Coronary artery (tissue), 2 donors: ENCODE measurements at regions not wholly inside any gene's neighbourhood (a gene's known extent, or its start where the extent isn't known, plus 50 kb on each side); places are given as distances from the start of the nearest gene placed in this dataset.

ENCODE experiments used
- DNase-seq: peaks from one replicate; pipeline ENCODE4 v3.0.0-alpha.2; 2017; ENCODE audit warnings: low spot score
- H3K27ac ChIP-seq, 2 donors: fragments of 200-600 bp; sonication (generic); one replicate each; pipeline ENCODE4 v1.5.1; 2016 to 2019
- H3K4me3 ChIP-seq: fragments of 200-600 bp; sonication (generic); 2 replicates; pipeline ENCODE4 v1.5.1; 2016; ENCODE audit warnings: mild to moderate bottlenecking, moderate library complexity
- TF ChIP-seq, protein P1 (sequence below): fragments of 200-600 bp; sonication (generic); IDR thresholded peaks from one replicate; pipeline ENCODE4 v1.5.1; 2019; ENCODE audit warnings: antibody characterized with exemption

DNA sequence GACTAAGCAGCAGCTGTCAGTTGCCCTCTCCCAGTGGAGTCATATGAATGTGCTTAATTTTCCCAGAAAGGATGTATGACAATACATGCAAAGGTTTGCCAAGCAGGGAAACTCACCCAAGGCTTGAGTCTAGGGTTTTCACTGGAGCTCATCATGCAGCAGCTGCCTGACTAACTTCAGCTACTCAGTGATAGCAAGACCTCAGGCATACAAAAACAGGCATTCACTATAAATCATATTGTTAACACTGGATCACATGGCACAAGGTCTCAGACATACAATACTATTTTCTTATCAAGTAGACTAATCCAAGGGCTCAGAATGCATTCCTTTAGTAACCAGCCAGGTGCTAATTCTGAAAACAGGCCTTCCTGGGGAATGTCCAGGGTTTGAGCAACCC is 85.0 kb upstream of the STAC start:
- TF ChIP-seq, protein P1, sequence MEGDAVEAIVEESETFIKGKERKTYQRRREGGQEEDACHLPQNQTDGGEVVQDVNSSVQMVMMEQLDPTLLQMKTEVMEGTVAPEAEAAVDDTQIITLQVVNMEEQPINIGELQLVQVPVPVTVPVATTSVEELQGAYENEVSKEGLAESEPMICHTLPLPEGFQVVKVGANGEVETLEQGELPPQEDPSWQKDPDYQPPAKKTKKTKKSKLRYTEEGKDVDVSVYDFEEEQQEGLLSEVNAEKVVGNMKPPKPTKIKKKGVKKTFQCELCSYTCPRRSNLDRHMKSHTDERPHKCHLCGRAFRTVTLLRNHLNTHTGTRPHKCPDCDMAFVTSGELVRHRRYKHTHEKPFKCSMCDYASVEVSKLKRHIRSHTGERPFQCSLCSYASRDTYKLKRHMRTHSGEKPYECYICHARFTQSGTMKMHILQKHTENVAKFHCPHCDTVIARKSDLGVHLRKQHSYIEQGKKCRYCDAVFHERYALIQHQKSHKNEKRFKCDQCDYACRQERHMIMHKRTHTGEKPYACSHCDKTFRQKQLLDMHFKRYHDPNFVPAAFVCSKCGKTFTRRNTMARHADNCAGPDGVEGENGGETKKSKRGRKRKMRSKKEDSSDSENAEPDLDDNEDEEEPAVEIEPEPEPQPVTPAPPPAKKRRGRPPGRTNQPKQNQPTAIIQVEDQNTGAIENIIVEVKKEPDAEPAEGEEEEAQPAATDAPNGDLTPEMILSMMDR = no peak

DNA sequence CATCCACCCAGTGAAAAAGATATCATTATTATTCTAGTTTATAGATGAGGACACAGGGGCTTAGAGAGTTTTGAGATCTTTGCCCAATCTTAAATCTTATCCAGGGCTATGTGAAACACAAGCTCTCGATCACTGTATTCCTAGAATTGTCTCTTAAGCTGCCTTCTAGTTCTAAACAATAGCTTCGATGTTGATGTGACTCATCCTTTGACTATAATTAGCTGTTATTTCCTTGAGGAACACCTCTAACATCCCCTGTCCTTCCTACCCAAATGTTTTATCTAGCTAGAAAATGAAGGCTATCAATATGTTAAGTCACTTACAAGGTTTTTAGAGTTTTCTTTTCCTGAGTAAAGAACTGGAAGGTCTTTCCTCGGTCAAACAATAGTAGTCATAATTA is 83.1 kb upstream of the STAC start:
- no peak for DNase-seq
- H3K4me3 ChIP-seq = peak overlapping the region; percentile 41
- TF ChIP-seq, protein P1 = no peak
- H3K27ac ChIP-seq = no peak overlapping the region

More for the DNA sequence above, 85.0 kb upstream of the STAC start:
- Histone ChIP-seq H3K27ac (no peak overlapping the region), H3K4me3 (no peak overlapping the region)
- no peak for DNase-seq

DNA sequence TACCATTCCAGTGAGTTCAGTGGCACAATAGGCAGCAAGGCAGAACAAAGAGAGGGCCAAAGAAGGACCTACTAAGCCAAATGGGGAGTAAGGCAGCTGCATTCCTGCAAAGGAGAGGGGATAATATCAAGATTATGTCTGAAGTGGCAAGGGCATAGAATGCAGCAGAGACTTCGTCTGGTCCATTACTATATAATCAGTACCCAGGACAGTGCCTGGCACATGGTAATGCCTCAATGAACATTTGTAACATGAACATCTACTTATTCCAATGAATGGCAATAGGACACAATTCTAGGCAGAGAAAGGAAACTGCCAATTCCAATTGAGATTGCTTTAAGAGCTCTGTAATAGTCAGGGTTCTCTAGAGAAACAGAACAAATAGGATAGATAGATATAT is 82.1 kb upstream of the STAC start:
- TF ChIP-seq, protein P1 = no peak
- Histone ChIP-seq H3K4me3 (no peak overlapping the region), H3K27ac (no peak overlapping the region)
- DNase-seq = no peak

- Histone ChIP-seq H3K27ac (no peak overlapping the region), H3K4me3 (no peak overlapping the region)
- TF ChIP-seq, protein P1 = no peak
- DNase-seq = no peak
Measured at GRCh38 chr3:36302158-36302509, 78.2 kb upstream of the STAC start.

DNA sequence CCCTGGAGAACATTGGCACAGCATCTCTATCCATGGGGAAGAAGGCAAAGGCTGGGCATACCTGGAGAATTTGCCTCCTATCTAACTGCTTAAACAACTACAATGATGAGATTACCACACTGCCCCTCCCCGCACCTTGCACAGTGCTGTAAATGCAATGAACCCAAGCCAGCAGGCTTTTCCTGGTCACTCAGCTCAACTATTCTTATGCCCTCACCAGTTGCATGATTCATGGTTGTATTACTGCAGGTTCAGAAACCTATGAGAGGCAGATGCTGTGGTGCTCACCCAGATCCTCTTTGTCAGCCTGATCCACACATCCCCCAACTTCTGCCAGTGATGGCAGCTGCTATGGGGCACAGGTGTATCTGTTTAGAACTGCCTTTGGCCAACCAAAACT is 77.7 kb upstream of the STAC start:
- H3K4me3 ChIP-seq = no peak overlapping the region
- TF ChIP-seq, protein P1 = no peak
- DNase-seq = no peak

DNA sequence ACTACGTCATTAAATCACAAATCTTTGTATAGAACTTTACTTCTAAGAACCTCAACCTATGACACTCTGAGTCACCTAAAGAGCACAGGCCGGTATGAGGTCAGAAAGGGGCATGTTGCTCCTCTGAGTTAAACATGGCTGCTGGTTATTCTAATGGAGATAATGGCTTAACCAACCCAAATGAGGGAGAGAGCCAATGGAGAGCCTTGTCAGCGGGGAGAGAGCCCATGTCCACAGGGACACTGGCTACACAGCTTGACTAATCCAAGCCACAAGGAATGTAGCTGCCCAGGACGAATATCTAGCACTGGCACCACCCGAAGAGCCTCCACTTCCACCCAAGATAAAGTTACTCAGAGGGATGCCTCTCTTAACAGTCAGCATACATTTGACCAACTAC is 77.0 kb upstream of the STAC start:
- DNase-seq = no peak
- no peak overlapping the region for H3K4me3 ChIP-seq
- no peak overlapping the region for H3K27ac ChIP-seq
- TF ChIP-seq, protein P1 = no peak

More for the DNA sequence above, 77.7 kb upstream of the STAC start:
- no peak overlapping the region for H3K27ac ChIP-seq

GRCh38 chr3:36305929-36306520 is 74.3 kb upstream of the STAC start:
- no peak for DNase-seq
- no peak overlapping the region for H3K4me3 ChIP-seq
- TF ChIP-seq, protein P1 = no peak
- H3K27ac ChIP-seq = no peak overlapping the region
